GM13977 (cell line): ENCODE measurements at regions not wholly inside any gene's neighbourhood (a gene's known extent, or its start where the extent isn't known, plus 50 kb on each side); places are given as distances from the start of the nearest gene placed in this dataset.

ENCODE experiments used
- DNase-seq: peaks from one replicate; pipeline ENCODE4 v3.0.0; 2012; ENCODE audit warnings: low spot score
- in situ Hi-C: fragments of 300-500 bp; cut with MboI; formaldehyde crosslinking; loops from one replicate; pipeline ENCODE4 v1.12.0; 2022; ENCODE audit warnings: low sequenced_read_pairs, low pct_unique_long_range_greater_than_20kb, mixed read lengths, inconsistent platforms; ENCODE audit not compliant: unreplicated experiment
- TF ChIP-seq, protein P1 (sequence below): IDR thresholded peaks from 2 replicates; pipeline ENCODE4 v1.5.1; 2012; ENCODE audit warnings: mild to moderate bottlenecking, control low read depth; ENCODE audit not compliant: insufficient read depth; ENCODE audit errors: extremely low read depth, missing control alignments

DNA sequence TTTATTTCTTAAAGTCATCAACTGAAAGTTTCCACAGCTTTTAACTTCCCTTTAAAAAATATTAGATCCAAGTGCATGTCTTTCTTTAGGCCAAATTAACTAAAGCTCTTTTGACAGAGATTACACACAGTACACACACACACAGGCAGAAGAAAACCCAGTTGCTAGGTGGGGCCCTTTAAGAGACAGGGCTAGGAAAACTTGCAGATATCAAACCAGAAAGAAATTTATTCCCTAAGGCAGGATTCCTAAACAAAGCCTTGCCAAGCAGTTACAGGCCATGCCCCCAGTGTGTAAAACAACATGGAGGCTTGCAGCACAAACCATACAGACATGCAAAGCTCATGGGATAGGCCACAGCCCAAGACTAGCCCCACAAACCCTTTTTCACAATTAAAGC, 123.4 kb downstream of the FSCB start:
- no peak for DNase-seq
- TF ChIP-seq, protein P1, sequence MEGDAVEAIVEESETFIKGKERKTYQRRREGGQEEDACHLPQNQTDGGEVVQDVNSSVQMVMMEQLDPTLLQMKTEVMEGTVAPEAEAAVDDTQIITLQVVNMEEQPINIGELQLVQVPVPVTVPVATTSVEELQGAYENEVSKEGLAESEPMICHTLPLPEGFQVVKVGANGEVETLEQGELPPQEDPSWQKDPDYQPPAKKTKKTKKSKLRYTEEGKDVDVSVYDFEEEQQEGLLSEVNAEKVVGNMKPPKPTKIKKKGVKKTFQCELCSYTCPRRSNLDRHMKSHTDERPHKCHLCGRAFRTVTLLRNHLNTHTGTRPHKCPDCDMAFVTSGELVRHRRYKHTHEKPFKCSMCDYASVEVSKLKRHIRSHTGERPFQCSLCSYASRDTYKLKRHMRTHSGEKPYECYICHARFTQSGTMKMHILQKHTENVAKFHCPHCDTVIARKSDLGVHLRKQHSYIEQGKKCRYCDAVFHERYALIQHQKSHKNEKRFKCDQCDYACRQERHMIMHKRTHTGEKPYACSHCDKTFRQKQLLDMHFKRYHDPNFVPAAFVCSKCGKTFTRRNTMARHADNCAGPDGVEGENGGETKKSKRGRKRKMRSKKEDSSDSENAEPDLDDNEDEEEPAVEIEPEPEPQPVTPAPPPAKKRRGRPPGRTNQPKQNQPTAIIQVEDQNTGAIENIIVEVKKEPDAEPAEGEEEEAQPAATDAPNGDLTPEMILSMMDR = no peak
- in situ Hi-C loops = no loop called here

DNA sequence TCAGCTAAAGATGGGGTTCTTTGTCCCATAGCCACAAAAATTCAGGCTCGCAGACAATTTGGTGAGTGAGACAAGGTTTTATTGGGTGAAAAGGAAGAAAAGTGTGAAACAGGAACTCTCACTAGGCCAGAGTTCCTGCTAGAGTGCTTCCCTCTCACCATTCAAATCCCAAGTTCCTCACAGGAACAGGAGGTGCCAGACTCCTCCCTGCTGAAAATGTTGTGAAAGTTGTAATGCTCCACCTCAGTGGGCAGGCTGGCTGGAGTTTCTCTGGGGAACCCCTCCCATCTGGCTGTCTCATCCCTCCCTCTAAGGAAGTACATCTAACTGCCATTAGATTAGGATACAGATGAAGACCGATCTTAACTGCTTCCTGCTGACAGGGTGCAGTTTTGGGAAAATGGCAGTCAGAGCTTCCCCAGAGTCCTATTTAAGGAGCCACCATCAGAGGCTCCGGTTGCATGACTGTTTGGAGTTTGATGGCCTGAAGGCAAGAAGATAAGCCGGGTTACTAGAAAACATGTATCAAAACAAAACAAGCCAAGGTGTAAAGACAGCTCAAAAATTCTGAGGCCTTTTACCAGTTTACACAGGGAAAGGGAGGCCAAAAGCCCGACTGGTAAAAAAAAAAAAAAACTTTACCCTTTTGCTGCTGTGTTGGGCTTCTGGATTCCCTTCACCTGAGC, 127.6 kb downstream of the FSCB start:
- in situ Hi-C loops = no loop called here
- TF ChIP-seq, protein P1 = no peak
- no peak for DNase-seq

DNA sequence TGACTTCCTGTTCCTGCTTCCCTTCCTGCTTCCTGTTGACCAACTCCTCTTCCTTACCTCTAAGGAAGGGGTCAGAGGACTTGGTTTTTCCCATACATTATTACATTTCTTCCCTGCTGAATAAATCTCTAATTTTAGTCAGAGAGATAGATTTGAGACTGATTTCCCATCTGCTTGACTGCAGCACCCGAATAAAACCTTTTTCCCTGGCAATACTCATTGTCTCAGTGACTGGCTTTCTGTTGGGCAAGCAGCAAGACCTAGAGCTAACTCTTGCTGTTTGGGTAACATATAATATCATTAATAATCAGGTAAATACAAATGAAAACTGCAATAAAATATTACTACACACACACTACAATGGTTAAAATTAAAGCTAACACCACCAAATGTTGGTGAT, 132.2 kb downstream of the FSCB start:
- DNase-seq = no peak
- TF ChIP-seq, protein P1 = no peak
- in situ Hi-C loops = no loop called here

DNA sequence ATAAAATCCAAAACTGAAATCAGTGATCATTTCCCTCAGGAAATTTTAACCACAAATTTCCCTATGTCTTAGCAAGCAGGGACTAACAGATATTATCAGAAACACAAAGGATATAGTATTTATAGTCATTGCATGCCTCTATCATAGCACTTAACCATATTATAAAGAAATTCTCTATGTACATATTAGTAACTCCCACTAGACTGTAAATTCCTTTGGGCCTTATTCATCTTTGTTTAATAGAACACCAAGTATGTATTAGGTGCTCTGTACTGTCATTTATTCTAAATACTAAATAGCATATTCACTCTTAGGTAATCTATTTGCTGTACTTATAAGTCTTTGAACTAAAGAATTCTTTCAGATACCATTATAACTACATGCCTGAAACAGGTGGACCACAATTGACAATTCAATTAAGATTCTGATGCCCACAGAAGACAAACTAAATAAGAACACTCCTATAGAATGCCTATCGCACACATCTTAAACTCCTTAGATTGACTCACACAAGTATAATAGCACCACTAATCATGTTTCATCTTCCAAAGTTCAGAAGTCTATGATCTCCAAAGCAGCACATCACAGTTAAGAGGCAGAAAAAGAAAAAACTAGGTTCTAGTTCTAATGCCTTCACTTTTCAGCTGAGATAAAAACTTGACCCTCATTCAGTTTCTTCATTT, 134.1 kb downstream of the FSCB start:
- TF ChIP-seq, protein P1 = no peak
- in situ Hi-C loops = no loop called here
- no peak for DNase-seq

DNA sequence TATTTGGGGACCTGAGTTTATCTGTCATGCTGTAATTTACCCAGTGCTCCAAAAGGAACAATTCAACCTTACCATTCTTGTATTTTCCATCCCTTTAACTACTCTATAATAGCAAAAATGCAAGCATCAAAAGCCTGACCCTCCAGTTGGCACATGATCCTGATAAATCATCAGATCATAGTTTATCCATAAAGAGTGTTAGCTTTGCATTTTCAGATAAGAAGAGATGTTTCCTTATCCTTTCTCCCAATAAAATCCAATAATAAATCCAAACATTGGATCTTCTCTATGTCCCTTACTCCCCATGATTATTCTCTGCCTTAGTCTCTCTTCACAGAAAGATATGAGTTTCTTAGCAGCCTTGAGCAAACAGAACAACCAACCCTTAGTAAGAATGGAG, 134.9 kb downstream of the FSCB start:
- TF ChIP-seq, protein P1 = no peak
- in situ Hi-C loops = no loop called here
- DNase-seq = no peak

DNA sequence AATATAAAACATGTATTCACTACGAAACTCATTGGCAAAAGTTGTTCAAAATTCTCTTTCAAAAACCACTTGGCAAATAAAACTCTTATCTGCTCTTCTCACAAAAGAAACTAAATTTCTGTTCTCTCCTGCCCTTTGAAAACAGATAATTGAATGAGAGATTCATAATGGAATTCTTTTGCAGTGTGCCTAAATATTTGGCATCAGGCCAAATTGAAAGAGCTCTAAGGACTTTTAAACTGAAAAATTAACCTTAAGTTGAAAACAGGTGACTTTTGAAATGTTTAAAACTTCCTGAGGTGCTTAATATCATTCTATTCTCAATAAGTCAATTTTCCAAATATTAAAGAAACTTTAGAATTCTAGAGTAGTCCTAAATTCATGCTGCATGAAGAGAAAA, 136.4 kb downstream of the FSCB start:
- in situ Hi-C loops = no loop called here
- DNase-seq = no peak

More for the DNA sequence above, 136.4 kb downstream of the FSCB start:
- TF ChIP-seq, protein P1 = no peak
